Inflammatory macrophage treated with lipopolysaccharide for 1 hour (primary cell): ENCODE measurements at regions not wholly inside any gene's neighbourhood (a gene's known extent, or its start where the extent isn't known, plus 50 kb on each side); places are given as distances from the start of the nearest gene placed in this dataset.
"Not testable (repeated sequence)": the region's sequence is repeated elsewhere in the genome, so short reads cannot be mapped to it uniquely, and the experiment has no call there.

Experiments
- DNase-seq, 2 donors: peaks; one replicate each; pipeline ENCODE4 v3.0.0-alpha.2; 2020 to 2022

DNA sequence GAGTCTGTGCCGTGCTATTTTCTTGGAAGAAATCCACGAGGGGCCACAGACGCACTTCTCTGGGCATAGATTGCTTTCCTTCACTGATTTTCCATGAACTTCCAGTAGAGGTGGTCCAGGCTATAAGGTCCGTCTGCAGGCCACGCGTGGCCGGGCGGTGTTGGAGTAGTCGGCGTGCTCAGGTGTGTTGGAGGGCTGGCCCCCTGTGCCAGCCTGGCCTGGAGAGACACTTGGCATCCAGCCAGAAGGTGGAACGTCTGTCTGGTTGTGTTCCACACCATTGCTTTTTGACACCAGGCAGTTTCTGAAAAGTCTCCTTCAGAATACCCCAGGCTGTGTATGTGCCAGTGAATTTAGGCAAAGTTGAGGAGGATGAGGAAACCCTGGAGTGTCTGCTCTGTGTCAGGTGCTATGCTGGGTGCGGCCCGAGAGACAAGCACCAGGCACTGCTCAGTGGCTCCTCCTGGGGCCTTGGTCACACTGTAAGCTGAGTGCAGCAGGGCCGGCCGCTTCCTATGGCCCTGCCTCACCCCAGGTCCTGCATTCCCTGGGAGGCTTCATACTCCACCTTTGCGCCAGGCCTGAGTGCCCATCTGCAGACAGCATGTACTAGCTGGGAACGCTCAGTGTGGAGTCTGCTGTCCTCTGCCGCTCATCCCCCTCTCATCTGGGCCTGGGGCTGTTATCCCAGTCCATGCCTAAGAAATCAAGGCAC, 52.1 kb upstream of the TAMM41 start:
- no peak for DNase-seq

DNA sequence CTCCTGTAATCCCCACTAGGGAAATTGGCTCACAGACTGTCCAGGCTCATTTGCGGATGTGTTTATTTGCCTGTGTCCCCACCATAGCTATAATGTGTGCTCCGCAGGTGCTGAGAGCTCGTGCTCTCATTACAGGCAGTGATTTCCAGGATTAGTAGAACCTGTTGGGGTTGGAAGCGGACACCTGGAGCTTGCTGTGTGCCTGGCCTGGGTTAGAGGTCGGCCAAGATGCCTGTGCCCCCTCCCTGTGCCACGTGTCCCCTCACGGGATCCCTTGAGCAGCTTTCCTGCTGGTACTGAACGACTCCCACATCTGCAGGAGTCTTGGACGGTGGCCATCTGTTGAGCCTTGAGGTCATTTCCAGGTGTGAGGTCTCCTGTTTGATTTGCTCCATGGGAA, 52.7 kb upstream of the TAMM41 start:
- DNase-seq = not testable (repeated sequence)

DNA sequence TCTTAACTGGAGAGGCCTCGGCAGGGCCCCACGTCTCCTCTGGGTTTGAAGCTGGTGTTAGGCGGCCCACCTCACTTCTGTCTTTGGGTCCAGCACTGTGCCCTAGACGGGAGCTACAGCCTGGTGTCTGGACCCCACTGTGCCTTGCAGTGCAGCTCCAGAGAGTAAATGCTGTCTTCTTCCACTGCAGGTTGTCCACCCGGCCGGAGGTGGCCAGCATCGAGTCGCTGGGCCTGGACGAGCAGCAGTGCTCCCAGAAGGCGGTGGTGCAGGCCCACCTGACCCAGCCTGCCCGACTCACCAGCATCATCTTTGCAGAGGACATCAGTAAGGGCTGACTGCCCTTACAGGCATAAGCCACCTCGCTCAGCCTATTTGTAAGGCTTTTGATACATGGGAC, 53.1 kb upstream of the TAMM41 start:
- DNase-seq = no peak

DNA sequence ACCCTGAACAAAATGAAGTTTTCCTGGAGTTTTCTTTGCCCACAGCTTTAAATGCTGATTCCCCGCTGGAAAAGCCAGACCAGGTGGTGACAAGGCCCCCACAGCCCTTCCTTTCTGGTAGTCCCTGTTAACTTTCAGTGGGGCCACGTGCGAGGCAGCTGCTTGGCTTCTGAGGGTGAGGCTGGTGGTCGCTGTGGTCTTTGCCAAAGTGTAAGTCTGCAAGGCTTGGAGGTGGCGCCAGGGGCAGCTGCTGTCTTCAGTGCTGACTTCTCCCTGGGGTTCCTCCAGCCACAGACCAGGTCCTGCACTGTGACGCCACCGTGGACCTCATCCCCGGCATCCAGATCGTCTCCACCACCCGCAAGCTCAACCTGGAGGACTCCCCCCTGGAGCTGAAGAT, 54.1 kb upstream of the TAMM41 start:
- no peak for DNase-seq

DNA sequence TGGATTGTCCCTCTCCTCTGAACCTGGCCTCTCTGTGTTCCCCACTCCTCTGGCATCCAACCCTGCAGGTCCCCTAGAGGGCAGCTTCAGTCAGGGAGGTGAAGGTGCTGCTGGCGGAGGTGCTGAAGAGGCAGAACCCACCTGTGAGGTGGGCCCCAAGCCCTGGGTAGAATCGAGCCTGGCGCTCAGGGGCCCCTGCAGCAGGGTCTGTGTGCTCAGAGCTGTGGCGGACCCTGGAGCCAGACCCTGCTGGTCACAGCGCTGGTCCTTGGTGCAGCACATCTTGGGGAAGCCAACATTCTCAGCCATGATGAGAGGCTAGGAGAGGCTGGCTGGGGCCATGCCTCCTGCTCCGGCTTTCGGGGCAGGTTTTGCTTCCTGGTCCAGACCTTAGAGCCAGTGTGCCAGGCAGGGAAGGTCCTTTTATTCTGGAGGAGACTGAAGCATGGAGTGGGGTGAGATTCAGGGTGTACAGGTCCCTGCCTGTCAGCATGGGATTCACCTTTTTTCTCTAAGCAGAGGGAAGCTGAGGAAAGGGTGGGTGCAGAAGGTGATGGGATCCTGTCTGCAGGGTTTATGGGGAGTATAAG, 54.7 kb upstream of the TAMM41 start:
- no peak for DNase-seq

DNA sequence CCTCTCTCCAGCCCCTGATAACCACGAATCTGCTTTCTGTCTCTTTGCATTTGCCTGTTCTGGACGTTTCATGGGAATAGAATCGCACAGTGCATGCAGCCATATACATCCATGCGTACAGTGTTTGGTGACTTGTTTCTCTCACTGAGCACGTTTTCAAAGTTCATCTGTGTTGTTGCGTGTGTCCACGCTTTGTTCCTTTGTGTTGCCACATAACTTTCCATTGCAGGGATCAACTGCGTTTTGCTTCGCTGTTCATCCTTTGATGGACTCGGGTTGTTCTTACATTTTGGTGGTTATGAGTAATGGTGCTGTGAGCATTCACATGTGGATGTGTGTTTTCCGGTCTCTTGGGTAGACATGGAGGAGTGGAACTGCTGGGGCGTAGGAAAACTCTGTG, 56.4 kb upstream of the TAMM41 start:
- DNase-seq = no peak

DNA sequence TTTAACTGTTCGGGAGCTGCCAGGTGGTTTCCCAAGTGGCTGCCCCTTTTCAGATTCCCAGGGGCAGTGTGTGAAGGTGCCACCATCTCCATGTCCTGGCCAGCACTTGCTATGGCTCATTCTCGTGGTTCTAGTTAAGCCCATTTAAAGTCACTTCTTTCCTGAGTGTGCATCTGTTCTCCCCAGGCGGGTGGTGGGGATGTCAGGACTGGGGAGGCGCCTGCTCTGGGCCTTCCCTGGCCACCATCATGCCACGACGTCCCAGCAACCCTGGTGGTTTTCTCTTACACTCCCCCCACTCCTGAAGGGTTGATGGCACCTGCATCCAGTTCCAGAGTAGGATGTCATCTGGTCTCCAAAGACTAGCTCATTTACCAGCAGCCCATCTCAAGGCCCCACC, 56.8 kb upstream of the TAMM41 start:
- DNase-seq = no peak

DNA sequence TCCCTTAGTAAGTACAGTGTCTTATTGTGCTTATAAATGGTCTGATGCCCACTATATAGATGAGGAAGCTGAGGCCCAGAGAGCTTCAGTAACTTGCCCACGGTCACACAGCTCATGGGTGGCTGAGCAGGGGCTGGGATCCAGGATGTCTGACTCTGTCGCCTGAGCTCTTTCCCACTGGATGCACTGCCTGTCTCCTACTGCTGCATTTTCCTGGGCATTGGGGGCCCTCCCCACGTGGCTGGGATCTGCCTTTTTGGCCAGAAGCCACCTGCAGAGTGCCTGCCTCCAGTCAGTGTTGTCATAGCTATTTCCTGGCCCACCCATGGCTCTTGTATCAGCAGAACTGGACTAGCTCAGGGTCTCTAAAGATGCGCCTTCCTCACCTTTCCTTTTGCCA, 57.5 kb upstream of the TAMM41 start:
- no peak for DNase-seq

DNA sequence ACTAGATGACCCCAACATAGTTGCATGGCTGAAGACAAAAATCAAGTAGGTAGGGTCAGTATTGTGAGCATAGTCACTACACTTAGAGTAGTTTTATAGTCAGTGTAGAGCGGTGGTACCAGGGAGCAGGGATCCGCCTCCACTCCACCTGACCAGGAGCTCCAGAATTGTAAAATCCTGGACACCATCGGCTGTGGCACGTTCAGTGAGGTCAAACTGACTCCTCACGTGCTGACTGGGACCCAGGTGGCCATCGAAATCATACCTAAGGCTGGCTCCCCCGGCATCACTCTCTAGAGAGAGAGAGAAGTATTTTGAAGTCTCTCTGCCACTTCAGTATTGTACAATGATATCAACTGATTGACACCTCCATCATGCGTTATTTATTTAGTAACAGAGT, 59.7 kb upstream of the TAMM41 start:
- no peak for DNase-seq

DNA sequence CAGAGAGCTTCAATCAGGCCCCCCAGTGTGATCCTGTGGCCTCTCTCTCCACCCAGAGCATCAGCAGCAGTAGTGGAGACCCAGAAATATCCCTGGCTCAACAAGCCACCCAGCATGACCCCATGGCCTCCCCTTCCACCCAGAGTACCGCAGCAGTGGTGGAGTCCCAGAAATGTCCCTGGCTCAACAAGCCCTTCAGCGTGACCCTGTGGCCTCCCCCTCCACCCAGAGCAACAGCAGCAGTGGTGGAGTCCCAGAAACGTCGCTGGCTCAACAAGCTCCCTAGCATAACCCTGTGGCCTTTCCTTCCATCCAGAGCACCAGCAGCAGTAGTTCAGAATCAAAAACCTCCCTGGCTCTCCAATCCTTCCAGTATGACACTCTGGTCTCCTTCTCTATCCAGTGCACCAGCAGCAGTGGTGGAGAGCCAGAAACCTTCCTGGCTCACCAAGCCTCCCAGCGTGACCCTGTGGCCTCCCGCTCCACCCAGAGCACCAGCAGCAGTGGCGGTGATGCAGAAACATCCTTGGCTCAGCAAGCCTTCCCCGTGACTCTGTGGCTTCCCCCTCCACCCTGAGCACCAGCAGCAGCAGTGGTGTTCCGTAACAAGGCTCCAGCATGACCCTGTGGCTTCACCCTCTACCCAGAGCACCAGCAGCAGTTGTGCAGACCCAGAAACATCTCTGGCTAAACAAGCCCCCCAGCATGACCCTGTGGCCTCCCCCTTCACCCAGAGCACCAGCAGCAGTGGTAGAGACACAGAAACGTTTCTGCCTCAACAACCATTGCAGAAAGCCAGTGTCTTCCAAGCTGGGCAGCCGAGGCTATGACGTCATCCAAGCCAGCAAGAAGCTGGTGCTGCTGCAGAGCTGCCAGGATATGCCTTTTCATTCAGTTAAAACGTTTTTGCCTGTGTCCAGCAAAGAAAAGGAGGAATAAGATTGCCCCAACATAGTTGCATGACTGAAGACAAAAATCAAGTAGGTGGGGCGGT, 61.3 kb upstream of the TAMM41 start:
- no peak for DNase-seq

DNA sequence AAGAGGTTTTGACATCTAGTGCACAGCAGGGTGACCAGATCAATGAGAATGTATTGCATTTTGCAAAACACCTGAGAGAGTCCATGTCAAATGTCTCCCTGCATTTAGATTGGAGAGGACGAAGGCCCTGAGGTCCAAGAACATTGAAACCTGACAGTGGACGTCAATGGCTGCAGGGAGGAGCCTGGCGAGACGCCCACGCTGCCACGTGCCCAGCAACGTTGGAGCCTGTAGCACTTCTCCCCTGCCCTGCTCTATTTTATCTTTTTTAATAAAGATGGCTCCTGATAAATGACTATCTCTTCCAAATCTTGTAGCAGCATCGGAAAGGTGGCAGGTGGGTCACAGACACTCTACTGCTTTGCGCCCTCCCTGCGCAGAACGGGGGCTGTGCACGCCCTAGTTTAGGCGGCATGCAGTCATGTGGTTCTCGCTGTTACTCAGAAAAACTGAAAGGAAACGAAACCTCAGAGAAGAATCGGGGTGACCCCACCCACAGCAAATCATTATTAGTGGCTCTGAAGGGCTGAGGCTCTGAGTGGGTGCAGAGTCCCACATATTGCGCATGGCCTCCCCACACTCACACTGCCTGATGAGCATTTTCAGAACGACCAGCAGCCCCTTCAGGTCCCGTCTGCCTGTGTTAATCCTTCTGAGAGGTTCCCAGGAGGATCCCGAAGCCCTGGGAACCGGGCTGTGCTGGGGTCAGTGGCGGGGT, 62.5 kb upstream of the TAMM41 start:
- no peak for DNase-seq

DNA sequence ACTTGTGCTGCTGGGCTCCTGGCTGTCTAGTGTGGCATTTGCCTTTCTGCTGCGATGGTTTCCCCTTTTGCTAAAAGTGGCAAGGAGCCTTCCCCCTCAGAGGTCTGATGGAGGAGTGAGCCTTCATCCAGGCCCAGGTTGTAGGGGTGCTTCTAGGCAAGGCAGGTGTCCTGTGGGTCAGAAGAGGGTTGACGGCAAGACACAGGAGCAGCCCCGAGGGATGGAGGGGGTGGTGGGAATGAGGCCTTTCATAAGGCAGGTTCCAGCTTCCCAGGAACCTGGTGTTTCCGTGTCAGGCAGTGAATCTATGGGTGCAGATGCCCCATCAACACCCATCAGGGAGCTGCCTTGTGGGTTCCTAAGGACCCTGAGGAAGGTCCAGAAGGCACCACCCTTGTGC, 63.0 kb upstream of the TAMM41 start:
- no peak for DNase-seq

DNA sequence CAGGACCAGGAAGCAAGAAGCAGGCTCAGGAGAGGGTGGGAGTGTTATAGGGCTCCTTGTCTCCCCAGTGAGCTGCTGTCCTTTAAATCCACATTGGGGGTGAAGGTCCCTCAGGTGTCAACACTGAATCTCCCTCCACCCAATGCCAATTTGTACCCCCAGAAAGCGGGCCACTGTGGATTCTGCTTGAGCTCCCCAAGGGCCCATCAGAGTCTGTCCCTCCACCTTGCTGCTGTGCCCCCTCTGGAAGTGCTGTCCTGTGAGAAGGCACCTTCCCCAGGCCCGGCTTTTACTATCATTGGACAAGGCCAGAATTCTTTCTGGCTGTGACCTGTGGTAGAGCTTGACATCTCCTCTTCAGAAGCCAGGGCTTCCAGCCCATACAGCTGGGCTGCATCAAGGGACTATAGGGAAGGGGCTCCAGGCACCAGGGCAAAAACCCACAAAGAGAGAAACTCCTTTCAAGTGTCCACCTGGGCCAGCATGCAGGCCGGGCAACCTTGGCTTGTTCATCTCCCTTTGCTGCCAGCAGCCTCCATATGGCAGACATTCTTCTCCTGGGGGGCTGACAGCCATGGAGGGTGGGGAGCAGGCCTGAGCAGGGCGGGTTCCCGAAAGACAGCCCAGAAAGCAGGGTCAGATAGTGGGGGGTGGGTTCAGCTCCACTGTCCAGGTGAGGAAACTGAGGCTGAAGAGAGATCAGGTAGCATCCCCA, 63.7 kb upstream of the TAMM41 start:
- DNase-seq = not testable (repeated sequence)

DNA sequence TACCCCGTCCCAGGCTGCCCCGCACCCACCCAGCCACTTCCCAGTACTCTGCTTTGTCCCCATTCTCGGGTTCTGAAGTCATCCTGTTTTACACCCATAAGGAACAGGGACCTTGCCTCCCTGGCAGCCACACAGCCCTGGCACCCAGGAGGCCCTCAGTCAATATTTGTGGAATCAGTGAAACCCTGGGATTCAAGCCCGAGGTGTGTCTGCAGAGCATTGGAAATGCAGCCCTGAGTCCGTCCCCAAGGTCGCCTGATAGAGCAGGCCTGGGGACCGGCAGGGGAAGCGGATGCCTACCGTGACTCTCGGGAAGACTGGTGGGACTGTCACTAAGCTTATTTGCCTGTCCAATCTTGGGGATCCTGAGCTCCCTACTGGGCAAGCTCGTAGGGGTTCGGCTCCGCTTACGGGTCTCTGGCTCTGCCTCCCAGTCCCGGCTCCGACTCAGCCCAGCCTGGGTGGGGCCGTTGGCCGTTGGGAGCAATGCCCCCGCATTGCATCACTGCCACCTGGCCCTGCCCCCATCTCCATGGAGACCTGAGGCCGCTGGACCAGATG, 64.4 kb upstream of the TAMM41 start:
- no peak for DNase-seq

DNA sequence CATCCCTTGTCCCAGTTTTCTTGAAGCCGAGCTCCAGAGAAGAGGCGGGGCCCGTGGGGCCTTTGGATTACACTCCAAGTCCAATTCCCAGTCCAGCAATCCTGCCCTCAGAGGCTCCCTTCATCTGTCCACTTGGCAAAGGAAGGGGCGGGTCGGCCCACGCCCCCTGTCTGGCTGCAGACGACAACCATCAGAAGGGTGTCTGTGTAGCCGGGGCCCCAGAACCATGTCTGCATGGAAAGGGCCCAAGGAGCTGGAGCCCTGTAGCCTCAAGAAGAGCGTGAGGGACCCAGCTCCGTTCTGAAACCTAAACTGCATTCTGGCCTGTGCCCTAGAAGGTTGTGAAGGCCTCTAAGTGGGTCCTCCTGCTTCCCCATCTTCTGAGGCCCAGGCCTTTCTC, 65.2 kb upstream of the TAMM41 start:
- not testable (repeated sequence) for DNase-seq

DNA sequence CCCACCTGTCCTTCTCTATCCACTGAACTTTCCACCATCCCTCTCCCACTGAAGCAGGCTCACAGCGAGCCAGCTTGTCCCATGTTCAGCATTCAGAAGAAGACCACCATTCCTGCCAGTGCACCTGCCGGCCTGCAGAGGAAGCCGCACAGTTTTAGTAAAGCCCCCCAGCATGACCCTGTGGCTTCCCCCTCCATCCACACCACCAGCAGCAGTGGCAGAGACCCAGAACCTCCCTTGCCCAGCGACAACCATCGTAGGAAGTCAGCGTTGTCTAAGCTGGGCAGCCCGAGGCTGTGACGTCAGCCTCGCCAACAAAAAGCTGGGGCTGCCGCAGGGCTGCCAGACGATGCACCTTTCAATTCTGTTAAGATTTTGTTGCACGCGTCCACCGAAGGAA, 66.6 kb upstream of the TAMM41 start:
- no peak for DNase-seq

DNA sequence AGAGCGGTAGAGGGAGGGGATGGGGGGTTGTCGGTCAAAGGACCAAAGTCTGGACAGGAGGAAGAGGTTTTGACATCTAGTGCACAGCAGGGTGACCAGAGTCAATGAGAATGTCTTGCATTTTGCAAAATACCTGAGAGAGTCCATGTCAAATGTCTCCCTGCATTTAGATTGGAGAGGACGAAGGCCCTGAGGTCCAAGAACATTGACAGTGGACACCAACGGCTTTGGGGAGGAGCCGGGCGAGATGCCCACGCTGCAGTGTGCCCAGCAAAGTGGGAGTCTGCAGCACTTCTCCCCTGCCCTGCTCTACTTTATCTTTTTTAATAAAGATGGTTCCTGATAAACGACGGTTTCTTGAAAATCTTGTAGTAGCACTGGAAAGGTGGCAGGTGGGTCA, 67.4 kb upstream of the TAMM41 start:
- DNase-seq = no peak

DNA sequence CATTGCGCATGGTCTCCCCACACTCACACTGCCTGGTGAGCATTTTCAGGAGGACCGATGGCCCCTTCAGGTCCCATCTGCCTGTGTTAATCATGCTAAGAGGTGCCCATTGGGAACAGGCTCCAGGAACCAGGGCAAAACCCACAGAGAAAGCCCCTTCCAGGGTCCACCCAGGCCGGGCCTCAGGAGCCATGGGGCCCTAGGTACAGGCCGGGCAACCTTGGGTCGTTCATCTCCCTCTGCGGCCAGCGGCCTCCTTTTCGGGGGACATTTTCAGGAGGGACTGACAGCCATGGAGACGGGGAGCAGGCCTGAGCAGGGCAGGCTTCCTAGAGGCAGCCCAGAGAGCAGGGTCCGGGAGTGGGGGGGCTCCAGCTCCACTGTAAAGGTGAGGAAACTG, 68.0 kb upstream of the TAMM41 start:
- DNase-seq = no peak

DNA sequence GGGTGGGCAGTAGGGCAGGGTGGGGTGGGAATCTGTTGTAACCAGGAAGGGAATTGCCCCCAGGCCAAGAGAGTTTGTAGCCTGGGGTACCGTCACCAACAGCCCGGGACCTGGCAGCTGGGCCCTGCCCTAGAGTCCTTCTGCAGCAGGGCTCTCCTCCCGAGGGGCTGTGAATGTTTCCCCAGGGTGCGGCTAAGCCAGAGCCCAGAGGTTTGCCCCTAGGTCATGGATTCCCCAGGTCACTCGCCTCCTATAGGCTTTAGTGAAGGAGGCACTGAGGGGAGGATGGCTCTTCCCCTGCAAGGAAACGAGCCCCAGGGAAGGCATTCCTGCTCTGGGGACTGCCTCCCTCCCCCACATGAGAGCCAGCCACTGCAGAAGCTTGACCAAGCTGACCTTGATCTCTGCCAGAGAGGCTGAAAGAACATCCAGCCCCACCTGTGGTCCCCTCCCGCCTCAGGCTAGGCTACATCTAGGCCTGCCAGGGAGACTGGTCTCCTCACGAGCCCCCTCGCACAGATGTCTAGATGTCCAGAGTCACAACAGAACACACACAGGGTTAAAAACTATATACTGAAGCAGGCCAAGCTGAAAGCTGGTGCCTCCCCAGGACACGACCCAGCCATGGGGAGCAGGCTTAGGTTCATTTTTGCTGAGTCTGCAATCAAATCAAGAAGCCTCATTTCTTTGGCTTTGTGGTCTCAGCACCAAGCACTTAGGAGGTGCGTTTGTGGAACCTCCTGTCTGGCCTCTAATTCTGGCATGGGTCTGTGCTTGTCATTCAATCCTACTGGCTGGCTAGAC, 69.1 kb upstream of the TAMM41 start:
- DNase-seq = no peak

DNA sequence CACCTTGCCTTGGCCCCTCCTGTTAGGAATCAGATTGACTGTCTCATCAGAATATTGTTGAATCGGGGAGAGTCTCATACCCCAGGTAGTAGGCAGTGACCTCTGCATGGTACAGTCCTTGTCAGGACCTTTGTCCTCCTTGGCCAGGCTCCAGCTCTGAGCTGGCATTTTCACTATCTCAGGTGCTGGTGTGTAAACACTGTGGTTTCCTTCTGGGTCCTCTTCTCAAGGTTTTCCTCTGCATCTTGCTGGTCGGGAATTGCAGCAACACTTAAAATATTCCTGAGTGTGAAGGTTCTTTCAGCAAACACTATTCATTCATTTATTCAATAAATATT, 69.7 kb upstream of the TAMM41 start:
- DNase-seq = not testable (repeated sequence)

DNA sequence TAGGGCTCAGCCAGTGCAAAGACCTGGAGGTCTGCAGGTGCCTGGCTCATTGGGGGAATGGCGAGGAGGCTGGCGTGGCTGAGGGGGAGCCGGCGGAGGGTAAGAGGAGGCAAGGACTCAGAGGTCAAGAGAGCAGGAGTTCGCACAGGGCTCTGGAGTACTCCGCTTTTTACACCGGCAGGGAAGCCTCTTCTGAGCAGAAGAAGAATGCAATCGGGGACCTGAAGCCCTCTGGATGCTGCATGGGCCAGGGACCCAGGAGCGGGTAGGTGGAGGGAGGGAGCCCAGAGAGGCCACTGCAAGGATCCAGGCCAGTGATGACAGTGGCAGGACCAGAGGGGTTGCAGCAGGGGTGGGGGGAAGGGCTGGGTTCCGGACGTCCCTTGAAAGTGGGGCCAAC, 70.4 kb upstream of the TAMM41 start:
- no peak for DNase-seq
